ENCODE measurements at regions not wholly inside any gene's neighbourhood (a gene's known extent, or its start where the extent isn't known, plus 50 kb on each side); places are given as distances from the start of the nearest gene placed in this dataset.
A peak's percentile ranks its signal among the peaks of the same experiment; 100 is the strongest.
"Not testable (repeated sequence)": the region's sequence is repeated elsewhere in the genome, so short reads cannot be mapped to it uniquely, and the experiment has no call there.

- no peak for DNase-seq (ENCODE audit: low read depth)
These were observed 368.3 kb upstream of the OLFM3 start for GRCh38 chr1:102365071-102365470.

DNA sequence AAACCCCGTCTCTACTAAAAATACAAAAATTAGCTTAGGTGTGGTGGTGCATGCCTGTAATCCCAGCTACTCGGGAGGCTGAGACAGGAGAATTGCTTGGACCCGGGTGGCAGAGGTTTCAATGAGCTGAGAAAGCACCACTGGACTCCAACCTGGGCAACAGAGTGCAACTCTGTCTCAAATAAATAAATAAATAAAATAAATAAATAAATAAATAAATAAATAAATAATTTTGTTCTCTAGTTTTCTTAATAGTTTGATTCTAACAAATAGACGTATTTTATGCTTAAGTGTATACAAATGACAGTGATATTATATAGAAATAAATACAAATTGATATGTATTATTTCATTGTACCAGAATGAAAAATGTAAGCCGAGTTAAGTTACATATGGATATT lies 339.9 kb upstream of the OLFM3 start:
- no peak for DNase-seq (ENCODE audit: low read depth)

GRCh38 chr1:102318104-102318806 lies 321.5 kb upstream of the OLFM3 start:
- no peak for DNase-seq (ENCODE audit: low read depth)

GRCh38 chr1:102315096-102315495 lies 318.4 kb upstream of the OLFM3 start:
- DNase-seq (ENCODE audit: low read depth), result no peak

DNA sequence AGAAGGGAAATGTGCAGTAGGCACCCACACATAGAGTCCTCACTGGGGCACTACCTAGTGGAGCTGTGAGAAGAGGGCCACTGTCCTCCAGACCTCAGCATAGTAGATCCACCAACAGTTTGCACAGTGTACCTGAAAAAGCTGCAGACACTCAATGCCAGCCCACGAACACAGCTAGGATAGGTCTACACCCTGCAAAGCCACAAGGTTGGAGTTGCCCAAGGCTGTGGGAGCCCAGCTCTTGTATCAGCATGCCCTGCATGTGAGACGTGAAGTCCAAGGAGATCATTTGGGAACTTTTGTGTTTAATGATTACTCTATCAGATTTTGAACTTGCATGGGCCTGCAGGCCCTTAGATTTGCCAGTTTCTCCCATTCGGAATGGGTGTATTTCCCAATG lies 299.4 kb upstream of the OLFM3 start:
- no peak for DNase-seq (ENCODE audit: low read depth)

GRCh38 chr1:102282955-102283354 lies 286.2 kb upstream of the OLFM3 start:
- DNase-seq (ENCODE audit: low read depth), result no peak

GRCh38 chr1:102262994-102263393 lies 266.3 kb upstream of the OLFM3 start:
- DNase-seq (ENCODE audit: low read depth), result no peak

DNA sequence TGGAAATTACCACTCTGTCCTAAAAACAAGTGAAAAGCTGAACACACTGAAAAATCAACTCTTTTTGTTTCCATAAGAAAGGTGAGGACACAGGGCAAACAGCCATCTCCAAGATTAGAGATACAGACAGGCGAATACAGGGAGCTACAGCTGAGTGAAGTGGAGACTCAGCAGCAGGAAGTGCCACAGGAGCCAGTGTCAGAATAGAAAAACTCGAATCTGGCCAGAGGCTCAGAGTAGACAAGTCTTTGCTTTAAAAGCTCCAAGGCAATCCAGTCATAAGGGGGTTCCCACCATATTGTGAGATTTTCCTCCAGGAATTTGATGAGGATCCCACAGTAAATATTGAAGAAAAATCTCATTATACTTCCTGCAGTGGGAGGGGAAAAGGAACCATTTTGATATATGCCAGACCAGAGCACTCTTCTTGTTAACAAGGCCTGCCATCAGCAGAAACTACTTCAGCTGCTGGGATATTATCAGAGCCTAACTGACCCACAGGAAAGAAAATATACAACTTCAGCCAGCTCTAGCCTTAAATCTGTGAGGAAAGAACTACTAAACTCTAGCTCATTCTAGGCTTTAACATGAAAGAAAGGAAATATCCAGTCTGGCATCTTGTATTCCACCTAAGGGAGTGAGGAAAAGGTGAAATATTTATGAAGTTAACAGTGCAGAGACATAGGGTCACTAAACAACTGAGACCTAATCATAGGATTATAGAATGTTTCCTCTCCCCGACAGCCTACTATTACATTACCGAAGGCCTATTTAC lies 256.2 kb upstream of the OLFM3 start:
- no peak for DNase-seq (ENCODE audit: low read depth)

GRCh38 chr1:102241431-102242338 lies 245.0 kb upstream of the OLFM3 start:
- no peak for DNase-seq (ENCODE audit: low read depth)

DNA sequence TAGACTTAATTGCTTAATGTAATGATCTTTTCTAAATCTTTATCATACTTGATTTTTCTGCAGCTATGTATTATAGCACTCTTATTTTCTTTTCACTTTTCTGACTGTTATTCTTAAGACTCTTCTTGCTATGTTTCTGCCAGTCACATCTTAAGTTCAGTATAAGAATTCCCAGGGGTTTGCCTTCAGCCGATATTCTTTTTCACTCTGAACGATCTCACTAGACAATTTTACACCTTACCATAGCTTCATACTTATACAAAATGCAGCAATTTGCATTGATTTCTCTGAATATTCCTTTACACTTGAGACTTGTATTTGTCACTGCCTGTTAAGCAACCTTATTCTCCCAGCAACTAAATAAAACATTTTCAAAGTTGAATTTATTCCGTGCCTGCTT lies 242.5 kb upstream of the OLFM3 start:
- no peak for DNase-seq (ENCODE audit: low read depth)

- DNase-seq (ENCODE audit: low read depth), result no peak
These were observed 238.1 kb upstream of the OLFM3 start for GRCh38 chr1:102234753-102235359.

DNA sequence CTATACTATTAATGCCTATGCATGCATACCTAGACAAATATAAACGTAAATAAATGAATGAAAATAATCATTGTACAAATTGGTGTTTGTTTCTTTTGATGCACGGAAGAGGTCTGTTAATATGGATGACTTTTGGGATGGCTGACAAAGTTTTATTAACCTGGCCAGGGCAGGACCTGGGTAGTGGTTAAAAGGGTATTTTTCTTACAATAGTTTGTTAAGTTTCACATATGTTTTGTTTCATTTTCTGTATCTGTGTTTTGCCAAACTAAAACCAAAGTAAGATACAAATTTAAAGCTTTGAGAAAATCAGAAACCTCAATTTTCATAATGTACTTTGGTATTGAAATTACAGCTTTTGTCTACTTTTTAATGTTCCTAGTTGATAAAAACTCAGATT lies 222.7 kb upstream of the OLFM3 start:
- no peak for DNase-seq (ENCODE audit: low read depth)

- not testable (repeated sequence) for DNase-seq (ENCODE audit: low read depth)
These were observed 214.2 kb upstream of the OLFM3 start for GRCh38 chr1:102210891-102211290.

DNA sequence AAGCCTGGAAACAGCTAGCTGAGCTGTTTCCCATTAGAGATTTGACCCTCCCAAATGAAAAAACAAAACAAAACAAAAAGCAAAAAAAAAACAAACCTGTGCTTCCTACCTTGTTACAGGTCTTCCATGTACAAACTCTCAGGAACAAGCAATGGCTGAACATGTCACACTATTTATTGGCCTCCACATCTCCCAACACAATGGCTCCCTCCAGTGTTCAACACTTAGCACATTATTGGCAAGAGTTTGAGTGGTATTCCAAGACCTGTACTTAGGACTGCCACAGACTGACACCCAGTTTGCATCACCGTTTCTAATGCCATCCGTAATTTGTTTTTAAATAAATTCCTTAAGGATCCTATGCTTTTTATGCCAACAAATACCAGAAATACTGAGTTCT lies 195.0 kb upstream of the OLFM3 start:
- DNase-seq (ENCODE audit: low read depth), result peak; percentile 8

DNA sequence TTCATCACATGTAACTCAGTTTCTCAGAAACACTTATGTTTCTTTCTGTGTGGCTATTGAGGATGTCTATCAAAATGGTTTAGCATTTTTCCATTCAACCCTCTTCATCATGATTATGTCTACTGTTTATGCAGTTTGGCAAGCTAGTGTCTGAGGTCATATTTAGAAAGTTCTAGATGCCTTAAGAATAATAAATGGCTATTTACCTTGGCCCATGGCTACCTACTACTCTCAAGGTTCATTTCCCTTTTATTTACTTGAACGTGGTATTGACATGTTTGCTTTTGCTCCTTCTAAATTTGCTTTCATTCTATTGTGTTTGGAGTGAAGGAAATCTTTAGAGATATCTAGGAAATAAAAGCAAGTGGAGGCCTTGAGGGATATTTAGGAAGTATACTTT lies 193.7 kb upstream of the OLFM3 start:
- DNase-seq (ENCODE audit: low read depth), result no peak

- no peak for DNase-seq (ENCODE audit: low read depth)
These were observed 189.8 kb upstream of the OLFM3 start for GRCh38 chr1:102186536-102186935.

DNA sequence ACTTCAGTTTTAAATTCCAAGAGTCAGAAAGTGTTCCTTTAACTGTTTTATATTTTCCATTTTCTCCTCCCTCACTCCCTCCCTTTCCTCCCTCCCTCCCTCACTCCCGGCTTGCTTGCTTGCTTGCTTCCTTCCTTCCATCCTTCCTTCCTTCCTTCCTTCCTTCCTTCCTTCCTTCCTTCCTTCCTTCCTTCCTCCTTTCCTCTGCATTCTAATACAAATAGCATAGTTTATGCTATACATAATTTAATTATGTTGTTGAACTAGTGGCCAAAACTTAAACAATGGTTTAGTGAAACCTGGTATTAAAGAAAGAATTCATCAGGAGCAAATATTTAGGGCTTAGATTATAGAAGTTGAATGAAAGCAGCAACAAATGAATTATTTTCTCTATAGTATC lies 188.5 kb upstream of the OLFM3 start:
- DNase-seq (ENCODE audit: low read depth), result no peak

- DNase-seq (ENCODE audit: low read depth), result no peak
These were observed 187.8 kb upstream of the OLFM3 start for GRCh38 chr1:102184477-102184876.

DNA sequence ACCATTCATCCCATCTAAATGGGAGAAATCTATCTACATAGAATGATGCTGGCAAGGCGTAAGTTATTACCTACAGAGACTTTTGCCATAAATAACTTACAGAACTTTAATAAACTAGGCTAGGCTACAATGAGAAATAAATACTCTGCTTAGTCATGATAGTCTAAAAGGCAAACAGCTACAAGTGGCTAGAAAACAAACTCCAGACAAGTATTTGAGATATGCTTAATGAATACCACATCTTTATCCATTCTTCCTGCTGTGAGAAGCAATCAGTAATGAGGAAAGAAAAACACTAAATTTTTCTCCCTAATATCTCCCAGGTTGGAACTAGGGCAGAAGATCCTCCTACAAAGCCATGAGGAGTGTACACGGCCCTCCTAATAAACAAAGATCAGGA lies 187.0 kb upstream of the OLFM3 start:
- DNase-seq (ENCODE audit: low read depth), result no peak

DNA sequence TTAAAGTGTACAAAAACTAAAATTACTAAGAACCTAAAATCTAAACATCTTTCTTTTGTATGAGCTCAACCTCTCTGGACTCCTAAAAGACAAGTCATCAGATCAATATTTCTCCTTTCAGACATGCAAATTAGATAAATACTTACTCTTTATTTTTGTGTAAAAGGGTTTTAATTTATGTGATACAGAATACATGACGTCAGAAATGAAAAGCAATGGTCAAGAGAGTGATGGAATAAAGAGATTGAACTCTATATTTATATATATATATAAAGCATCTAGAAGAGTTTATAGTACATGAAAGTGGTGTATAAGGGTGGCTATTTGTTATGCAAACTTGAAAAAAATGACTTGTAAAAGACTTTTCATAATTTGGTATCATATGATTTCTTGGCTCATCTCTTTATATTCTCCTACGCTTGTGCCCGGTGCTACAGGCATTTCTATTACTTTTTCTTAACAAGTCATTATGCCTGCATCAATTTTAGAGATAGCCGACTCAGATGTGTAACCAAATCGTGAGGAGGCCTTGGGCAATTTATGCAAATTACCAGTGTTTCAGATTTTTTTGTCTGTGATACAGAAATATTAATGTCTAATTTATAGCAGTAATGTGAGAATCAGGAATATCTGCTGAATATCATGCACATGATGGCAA lies 186.0 kb upstream of the OLFM3 start:
- no peak for DNase-seq (ENCODE audit: low read depth)

DNA sequence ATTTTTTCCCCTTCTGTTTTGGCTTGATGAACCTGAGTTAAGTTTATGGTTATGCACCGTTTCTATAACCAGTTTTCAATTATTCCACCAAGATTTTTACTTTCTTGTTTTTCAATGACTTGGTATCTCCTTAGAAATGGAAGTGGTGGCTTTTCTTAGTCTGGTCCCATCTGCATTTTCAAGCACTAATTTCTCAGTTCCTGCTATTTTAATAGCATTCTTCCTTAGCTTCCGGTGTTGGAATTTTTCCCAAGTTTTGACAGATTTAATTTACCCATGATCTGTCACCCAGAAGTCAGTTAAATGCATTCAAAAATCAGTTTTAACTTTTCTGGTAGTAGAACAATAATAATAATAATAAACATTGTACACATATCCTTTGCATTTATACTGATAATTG lies 184.6 kb upstream of the OLFM3 start:
- DNase-seq (ENCODE audit: low read depth), result no peak

- DNase-seq (ENCODE audit: low read depth), result no peak
These were observed 181.8 kb upstream of the OLFM3 start for GRCh38 chr1:102178480-102178879.

All from RPMI7951 (cell line).